Forelimb muscle (tissue), 1 donor: ENCODE measurements at regions not wholly inside any gene's neighbourhood (a gene's known extent, or its start where the extent isn't known, plus 50 kb on each side); places are given as distances from the start of the nearest gene placed in this dataset.
A peak's percentile ranks its signal among the peaks of the same experiment; 100 is the strongest.

ENCODE experiments used
- DNase-seq: peaks from one replicate; pipeline ENCODE4 v3.0.0-alpha.2; 2013; ENCODE audit warnings: low read depth

DNA sequence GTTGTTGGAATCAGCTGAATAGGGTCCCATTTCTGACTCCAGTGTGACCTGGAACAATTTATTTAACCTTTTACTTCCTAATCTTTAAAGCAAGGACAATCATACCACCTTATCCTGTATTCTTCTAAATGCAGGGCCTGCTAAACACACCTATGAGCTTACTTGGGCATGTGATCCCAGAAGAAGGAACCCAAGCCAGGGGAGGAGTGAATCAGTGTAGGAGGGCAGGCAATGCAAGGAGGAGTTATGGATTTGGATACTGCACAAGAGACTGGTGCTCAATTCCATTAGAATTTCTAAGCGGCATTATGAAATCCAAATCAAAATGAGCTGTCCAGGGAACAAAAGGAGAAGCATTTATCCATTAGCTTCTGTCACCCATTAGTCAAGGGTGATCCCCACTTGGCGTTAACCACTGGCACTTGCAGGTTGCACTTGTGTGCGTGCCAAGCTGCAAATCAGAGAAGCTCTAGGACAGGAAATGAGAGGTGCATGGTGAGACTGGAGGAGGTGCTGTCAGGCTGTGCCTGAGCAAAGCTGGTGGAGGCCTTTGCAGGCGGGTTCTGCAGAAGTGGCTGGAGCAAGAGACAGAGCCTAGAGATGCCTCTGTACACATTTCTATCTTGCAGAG is 297.2 kb upstream of the PLXNA2 start:
- DNase-seq = no peak

DNA sequence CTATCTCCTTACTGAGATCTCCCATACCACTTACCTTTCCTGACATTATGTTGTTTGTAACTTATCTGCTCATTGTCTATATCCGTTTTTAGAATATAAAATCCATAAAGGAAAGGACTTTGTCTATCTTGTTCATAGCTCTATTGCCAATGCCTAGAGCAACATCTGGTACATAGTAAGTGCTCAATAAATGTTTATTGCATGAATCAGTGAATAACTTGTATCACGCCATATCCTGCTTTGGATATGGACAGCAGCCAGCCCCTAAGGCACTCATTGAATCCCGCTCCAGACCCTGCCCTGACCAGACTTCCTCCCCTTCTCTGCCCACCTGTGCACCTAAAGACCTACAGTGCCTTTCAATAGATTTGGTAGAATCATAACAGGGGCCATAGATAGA is 298.1 kb upstream of the PLXNA2 start:
- no peak for DNase-seq

GRCh38 chr1:208544053-208544452 is 299.9 kb upstream of the PLXNA2 start:
- DNase-seq = no peak

GRCh38 chr1:208544794-208545193 is 300.6 kb upstream of the PLXNA2 start:
- DNase-seq = no peak

DNA sequence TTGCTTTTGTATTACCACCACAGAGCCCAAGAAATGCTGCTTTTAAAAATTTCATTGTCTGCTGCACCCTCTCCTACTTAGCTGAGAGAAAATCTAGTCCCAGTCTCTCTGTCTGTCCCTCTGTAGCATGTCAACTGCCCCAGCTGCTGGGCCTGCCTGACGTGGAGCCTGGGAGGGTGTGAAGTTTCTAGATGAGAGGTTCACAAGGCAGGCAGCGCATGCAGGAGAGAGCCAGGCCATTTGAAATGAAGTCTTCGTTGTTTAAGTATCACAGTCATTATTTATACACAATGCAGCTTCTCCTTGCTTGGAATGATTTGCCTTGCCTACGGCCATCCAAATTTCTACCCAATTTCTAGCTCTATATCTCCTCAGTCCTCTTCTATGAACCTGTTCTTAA is 306.8 kb upstream of the PLXNA2 start:
- no peak for DNase-seq

GRCh38 chr1:208551633-208552320 is 307.6 kb upstream of the PLXNA2 start:
- no peak for DNase-seq

DNA sequence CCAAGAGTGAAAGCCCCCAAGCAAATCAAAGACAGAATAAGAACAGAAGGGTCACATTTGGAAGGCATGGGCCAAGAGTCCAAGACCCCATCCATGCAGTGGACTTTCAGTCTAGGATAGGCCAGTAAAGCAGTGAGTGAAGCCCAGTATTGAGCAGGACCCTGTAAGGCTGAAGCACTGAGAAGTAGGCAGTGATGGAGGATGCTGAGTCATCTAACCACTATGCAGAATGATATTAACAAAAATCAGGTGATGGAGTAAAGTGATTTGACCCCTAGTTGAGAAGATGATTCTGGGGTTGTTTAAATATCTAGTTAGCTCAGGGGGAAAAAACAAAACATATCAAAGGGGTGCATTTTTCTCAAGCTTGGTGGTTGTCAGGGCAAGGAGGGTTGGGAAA is 308.7 kb upstream of the PLXNA2 start:
- DNase-seq = no peak

DNA sequence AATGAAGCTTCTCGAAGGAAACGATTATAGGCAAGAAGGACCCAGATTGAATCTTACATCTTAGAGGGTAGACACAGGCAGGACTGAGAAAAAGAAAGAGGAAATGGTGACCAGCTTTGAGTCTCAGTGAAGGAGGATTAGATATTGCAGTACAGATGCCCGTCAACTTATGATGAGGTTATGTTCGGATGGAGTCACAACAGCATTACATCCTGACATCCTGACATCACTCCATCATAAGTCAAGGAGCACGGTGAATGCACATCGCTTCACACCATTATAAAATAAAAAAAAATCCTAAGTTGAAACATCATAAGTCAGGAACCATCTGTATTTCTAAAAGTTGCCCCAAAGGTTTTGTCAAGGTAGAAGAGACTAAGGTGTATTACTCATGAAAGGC is 312.3 kb upstream of the PLXNA2 start:
- no peak for DNase-seq

DNA sequence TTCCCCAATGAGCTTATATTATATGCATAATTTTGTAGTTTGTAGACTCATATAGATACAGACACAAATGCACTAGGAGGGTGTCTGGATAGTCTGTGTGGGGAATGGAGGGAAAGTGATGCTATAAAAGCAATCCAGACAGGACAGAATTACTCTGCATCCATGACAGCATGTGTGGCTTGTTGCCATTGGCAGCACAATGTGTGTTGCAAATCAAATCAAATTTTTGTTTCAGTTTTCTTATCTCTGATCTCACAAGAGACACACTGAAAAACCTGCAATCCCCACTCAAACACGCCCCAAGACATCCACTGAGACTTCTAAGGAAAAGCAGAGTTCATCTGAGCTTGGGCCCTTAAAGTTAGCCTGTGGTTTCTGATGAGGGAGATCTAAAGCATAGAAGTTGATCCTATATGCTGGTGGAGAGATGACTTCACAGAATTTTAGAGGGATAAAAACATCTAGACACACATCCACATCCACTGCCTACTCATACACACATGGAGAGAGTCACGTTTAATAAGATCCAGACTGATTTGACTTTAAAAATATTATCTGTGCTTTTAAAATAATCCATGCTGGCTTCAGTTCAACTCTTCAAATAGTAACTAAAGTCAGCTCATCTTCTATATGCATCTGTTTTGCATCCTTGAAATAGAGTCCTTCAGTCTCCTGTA is 313.0 kb upstream of the PLXNA2 start:
- peak; percentile 19 for DNase-seq

- no peak for DNase-seq
These were observed 313.5 kb upstream of the PLXNA2 start for GRCh38 chr1:208557723-208558094.

DNA sequence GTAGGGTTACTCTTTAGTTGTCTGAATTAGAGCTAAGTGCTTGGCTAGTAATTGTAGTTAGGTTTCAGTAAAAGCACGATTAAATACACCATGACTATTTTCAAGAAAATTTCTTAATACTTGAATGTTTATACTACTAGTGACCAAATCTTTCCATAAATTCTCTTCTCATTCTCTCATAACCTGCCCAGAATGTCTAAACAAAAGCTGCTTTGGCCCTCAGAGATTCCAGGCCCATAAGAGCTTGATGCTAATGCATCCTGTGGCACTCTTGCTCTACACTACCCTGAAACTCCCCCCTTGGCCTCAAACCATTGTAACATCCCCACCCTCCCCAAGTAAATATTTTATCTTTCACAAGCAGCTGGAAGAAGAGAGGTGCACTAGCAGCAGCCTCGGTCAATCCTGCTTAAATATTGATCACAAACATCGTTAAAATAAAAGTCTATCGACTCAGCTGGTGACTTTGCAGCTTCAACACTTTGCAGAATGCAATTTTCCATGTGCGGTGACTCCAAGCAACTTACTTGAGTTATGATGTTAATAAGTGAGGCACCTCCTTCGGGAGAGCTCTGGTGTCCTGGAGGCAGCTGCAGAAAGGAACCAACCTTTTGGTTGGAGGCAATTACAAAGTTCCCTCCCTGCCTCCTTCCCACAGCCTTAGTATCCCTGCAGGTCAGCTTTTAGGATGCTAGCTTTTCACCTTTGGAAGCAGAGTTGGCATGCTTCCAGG is 315.6 kb upstream of the PLXNA2 start:
- DNase-seq = no peak

- DNase-seq = no peak
These were observed 318.2 kb upstream of the PLXNA2 start for GRCh38 chr1:208562151-208562960.

DNA sequence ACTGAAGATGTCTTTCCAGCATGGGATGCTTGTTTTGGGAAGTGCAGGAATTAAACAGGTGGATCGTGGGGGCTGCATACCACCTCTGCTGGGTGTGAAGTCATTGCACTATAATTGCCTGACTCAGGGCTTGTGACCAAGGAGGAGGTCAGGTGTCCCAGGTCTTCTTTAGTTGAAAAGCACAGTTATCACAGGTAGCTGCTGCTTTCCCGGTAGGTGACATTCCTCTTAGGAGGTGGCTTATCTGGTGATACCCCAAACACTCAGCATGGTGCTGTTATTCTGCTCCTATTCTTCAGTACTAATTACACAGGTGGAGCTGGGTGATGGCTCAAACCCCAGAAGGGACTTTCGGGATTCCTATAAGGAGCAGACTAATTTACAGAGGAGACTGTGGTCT is 320.3 kb upstream of the PLXNA2 start:
- no peak for DNase-seq

GRCh38 chr1:208565756-208566440 is 321.7 kb upstream of the PLXNA2 start:
- DNase-seq = no peak

DNA sequence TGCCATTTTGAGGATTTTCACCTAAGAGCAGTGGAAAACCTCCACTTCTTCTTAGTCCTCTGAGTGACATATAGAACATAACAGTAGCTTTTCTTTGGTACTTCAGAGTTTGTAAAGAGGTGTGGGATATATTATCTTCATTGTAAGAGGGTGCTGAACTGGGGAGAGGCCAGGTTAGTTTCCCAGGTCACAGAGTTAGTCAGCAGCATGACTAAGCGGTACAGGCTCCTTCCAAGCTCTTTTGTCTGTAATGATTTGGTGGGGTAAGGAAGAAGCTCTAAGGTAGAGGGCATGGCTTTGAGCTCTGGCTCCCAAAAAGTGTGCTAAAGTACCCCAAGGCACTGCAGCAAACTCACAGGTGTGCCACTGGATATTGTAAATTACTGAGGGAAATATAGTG is 325.0 kb upstream of the PLXNA2 start:
- DNase-seq = no peak

- no peak for DNase-seq
These were observed 326.2 kb upstream of the PLXNA2 start for GRCh38 chr1:208570362-208570761.

DNA sequence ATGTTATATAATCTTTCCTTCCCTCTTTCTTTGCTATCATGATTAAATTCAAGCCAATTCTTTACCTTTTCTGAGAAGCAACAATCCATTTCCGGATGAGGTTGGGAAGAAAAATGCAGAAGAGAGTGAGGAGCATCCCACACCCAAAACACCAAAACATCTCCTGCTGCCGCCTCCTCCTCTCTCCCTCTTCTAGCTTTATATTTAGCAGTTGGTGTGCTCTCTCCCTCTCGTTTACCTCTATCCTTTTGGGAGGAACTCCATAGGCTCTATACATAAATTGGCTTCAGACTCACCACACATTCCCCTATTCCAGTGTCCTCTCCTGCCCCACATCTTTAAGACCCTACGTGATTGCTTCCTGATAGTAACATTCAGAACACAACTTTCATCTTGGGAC is 332.2 kb upstream of the PLXNA2 start:
- DNase-seq = no peak

DNA sequence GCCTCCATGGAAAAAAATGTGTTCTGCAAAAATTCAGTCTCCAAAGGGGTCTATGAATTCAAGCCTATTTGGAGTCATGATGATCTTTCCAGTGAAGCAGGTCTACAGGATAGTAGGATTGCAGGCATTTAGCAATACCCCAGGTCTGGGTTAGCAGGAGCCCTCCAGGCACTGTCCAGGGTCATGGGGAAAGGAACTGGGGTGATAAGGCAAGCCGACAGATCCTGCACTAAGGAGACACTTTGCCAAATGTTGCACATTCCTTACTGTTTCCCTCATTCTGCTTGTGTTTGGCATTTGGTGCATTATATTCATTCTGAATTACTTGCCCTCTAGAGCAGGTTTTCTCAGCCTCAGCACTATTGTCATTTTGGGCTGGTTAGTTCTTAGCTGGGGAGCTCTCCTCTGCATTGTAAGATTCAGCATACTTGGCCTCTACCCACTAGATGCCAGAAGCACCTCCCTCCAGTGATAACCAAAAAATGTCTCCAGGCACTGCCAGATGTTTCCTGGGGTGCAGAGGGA is 333.3 kb upstream of the PLXNA2 start:
- DNase-seq = no peak

GRCh38 chr1:208581209-208581608 is 337.0 kb upstream of the PLXNA2 start:
- DNase-seq = no peak

- no peak for DNase-seq
These were observed 337.5 kb upstream of the PLXNA2 start for GRCh38 chr1:208581667-208582066.
